ENCODE measurements at regions not wholly inside any gene's neighbourhood (a gene's known extent, or its start where the extent isn't known, plus 50 kb on each side); places are given as distances from the start of the nearest gene placed in this dataset.

DNA sequence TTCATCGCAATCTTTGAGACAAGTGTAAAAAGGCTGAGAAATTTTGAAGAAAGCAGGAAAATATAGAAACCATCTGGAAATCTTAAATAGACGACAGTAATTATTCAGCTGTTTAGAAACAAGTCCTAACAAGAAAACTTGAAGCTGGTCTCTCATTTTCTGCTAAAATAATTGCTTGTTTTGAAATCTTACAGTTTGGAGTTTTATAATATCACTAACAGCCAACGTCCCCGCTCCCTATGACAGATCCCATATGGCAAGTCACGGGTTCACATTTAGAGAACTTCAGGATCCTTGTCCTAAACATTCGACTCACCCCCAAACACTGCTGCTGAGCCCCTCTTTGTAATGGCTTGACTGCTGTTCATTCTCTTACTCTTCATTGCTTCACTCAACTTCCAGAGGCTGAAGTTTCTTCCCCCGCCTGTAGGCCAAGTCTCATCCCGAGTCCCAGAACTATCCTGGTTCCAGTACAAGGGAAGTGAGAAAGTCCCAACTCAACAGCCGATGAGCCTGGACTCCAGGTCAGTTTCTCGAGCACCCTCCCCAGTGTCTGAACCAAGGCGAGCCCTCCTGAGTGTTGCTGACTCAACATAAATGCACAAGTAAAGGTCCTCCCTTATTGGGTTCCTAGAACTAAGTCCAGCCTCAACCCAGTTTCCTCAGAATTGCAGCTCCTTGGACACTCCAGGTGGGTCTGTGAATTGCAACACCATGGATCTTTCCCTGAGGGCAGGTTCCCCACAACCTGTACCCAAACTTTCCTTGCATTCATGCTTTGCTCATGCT lies 93.4 kb upstream of the BACE2 start:
- no peaks in the 10 kb centered on the region for H3K4me1 ChIP-seq (ENCODE audit: insufficient read depth, low read length)
- intact Hi-C loops (cut with micrococcal nuclease), result no loop called here
- H3K79me2 ChIP-seq (ENCODE audit: low read length), result no peaks in the 10 kb centered on the region
- ATAC-seq (no peak), DNase-seq (no peak)
- no peaks in the 10 kb centered on the region for H3K9me3 ChIP-seq (ENCODE audit: low read length)
- no peaks in the 10 kb centered on the region for H4K20me1 ChIP-seq (ENCODE audit: low read length)
- H3F3A ChIP-seq (ENCODE audit: low read length, unreplicated experiment), result no peaks in the 10 kb centered on the region
- no peak overlapping the region for H3K4me2 ChIP-seq (ENCODE audit: low read length)
- no peaks in the 10 kb centered on the region for H3K36me3 ChIP-seq (ENCODE audit: low read depth, low read length)
- TF ChIP-seq EZH2 (IDR thresholded peaks at IDR 0.05; ENCODE audit: low read length, unreplicated experiment), result no peak
- TF ChIP-seq EZH2phosphoT487 (IDR thresholded peaks at IDR 0.05; ENCODE audit: borderline replicate concordance, low read length), result no peak
- TF ChIP-seq, protein P1, sequence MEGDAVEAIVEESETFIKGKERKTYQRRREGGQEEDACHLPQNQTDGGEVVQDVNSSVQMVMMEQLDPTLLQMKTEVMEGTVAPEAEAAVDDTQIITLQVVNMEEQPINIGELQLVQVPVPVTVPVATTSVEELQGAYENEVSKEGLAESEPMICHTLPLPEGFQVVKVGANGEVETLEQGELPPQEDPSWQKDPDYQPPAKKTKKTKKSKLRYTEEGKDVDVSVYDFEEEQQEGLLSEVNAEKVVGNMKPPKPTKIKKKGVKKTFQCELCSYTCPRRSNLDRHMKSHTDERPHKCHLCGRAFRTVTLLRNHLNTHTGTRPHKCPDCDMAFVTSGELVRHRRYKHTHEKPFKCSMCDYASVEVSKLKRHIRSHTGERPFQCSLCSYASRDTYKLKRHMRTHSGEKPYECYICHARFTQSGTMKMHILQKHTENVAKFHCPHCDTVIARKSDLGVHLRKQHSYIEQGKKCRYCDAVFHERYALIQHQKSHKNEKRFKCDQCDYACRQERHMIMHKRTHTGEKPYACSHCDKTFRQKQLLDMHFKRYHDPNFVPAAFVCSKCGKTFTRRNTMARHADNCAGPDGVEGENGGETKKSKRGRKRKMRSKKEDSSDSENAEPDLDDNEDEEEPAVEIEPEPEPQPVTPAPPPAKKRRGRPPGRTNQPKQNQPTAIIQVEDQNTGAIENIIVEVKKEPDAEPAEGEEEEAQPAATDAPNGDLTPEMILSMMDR (conservative IDR thresholded peaks at IDR 0.05; ENCODE audit: low read depth, low read length), result no peak
- H3K4me3 ChIP-seq (ENCODE audit: low read length), result no peak overlapping the region
- no peaks in the 10 kb centered on the region for H3K9me2 ChIP-seq (replicated peaks; ENCODE audit: low read length)
- H3K27ac ChIP-seq (ENCODE audit: low read length), result no peak overlapping the region
- no peak overlapping the region for H2AFZ ChIP-seq (ENCODE audit: low read length)
- peaks cover 37% of the 10 kb centered on the region; the same call in 1 of the 2 replicates for H3K27me3 ChIP-seq (ENCODE audit: low read length)
- ChIA-PET CTCF (no interaction called here), POLR2A (ENCODE audit: unreplicated experiment) (no interaction called here)
- no TSS peak for BruUV-seq (replicated peaks)
- H3K9ac ChIP-seq (ENCODE audit: low read length), result no peak overlapping the region

DNA sequence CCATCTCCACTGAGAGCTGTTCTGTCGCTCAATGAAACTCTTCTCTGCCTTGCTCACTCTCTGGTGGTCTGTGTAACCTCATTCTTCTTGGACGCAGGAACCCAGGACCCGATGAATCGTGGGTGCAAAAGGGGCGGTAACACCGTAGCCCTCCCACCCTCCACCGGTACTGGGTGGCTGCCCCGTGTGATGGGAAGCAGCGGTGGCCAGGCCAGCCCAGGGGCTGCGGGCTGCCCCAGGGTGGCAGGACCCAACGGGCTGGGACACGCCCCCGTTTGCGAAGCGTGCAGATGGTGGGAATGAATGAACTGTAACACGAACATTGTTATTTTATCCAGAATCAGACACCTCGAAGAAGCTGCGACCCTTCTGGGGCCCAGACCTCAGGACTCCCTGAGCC lies 92.3 kb upstream of the BACE2 start:
- Histone ChIP-seq H4K20me1 (ENCODE audit: low read length) (no peaks in the 10 kb centered on the region), H3K4me2 (ENCODE audit: low read length) (no peak overlapping the region), H3K27me3 (ENCODE audit: low read length) (peaks cover 46% of the 10 kb centered on the region), H3K9me3 (ENCODE audit: low read length) (no peaks in the 10 kb centered on the region), H3K4me3 (ENCODE audit: low read length) (no peak overlapping the region), H3K9me2 (replicated peaks; ENCODE audit: low read length) (no peaks in the 10 kb centered on the region), H3F3A (ENCODE audit: low read length, unreplicated experiment) (no peaks in the 10 kb centered on the region), H3K9ac (ENCODE audit: low read length) (no peak overlapping the region), H3K4me1 (ENCODE audit: insufficient read depth, low read length) (no peaks in the 10 kb centered on the region), H3K36me3 (ENCODE audit: low read depth, low read length) (no peaks in the 10 kb centered on the region), H3K79me2 (ENCODE audit: low read length) (no peaks in the 10 kb centered on the region), H3K27ac (ENCODE audit: low read length) (no peak overlapping the region), H2AFZ (ENCODE audit: low read length) (no peak overlapping the region)
- intact Hi-C loops (cut with micrococcal nuclease), result no loop called here
- ATAC-seq, result no peak
- TF ChIP-seq, protein P1 (conservative IDR thresholded peaks at IDR 0.05; ENCODE audit: low read depth, low read length), result no peak
- no peak for TF ChIP-seq EZH2phosphoT487 (IDR thresholded peaks at IDR 0.05; ENCODE audit: borderline replicate concordance, low read length)
- ChIA-PET CTCF (no interaction called here), POLR2A (ENCODE audit: unreplicated experiment) (no interaction called here)
- BruUV-seq (replicated peaks), result no TSS peak
- DNase-seq, result no peak

DNA sequence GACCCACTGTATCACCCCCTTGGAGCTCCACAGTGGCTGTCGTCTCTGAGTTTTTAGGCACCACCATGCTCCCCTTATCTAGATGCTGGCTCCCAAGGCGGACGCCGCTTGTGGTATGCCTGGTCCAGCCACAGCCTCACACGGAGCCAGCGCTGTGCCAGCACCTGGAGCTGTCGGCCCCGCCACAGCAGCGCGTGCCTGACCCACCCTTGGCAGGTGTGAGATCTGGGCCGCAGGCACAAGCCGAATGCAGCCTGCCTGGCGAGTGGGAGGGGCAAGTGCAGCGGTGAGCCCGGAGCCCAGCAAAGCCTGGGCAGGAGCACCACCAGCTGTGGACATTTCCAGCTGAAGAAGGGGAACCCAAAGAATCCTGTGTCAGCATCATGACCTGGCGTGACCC lies 91.9 kb upstream of the BACE2 start:
- no peaks in the 10 kb centered on the region for H3K9me2 ChIP-seq (replicated peaks; ENCODE audit: low read length)
- ATAC-seq (no peak), DNase-seq (no peak)
- H3K9ac ChIP-seq (ENCODE audit: low read length), result no peak overlapping the region
- no TSS peak for BruUV-seq (replicated peaks)
- H3K9me3 ChIP-seq (ENCODE audit: low read length), result no peaks in the 10 kb centered on the region
- H3K4me2 ChIP-seq (ENCODE audit: low read length), result no peak overlapping the region
- H3K27ac ChIP-seq (ENCODE audit: low read length), result no peak overlapping the region
- ChIA-PET CTCF (no interaction called here), POLR2A (ENCODE audit: unreplicated experiment) (no interaction called here)
- no peak overlapping the region for H3K4me3 ChIP-seq (ENCODE audit: low read length)
- H3F3A ChIP-seq (ENCODE audit: low read length, unreplicated experiment), result no peaks in the 10 kb centered on the region
- peaks cover 46% of the 10 kb centered on the region for H3K27me3 ChIP-seq (ENCODE audit: low read length)
- no peaks in the 10 kb centered on the region for H3K36me3 ChIP-seq (ENCODE audit: low read depth, low read length)
- intact Hi-C loops (cut with micrococcal nuclease), result no loop called here
- H3K79me2 ChIP-seq (ENCODE audit: low read length), result no peaks in the 10 kb centered on the region
- TF ChIP-seq EZH2 (IDR thresholded peaks at IDR 0.05; ENCODE audit: low read length, unreplicated experiment), result no peak
- TF ChIP-seq, protein P1 (conservative IDR thresholded peaks at IDR 0.05; ENCODE audit: low read depth, low read length), result no peak
- TF ChIP-seq EZH2phosphoT487 (IDR thresholded peaks at IDR 0.05; ENCODE audit: borderline replicate concordance, low read length), result no peak
- no peaks in the 10 kb centered on the region for H4K20me1 ChIP-seq (ENCODE audit: low read length)
- no peak overlapping the region for H2AFZ ChIP-seq (ENCODE audit: low read length)
- no peaks in the 10 kb centered on the region for H3K4me1 ChIP-seq (ENCODE audit: insufficient read depth, low read length)

Data from PC-3 (cell line).